K562 (cell line): ENCODE measurements at regions not wholly inside any gene's neighbourhood (a gene's known extent, or its start where the extent isn't known, plus 50 kb on each side); places are given as distances from the start of the nearest gene placed in this dataset.

Source experiments
- IRF2 ChIP-seq: sonication (generic); formaldehyde crosslinking; IDR thresholded peaks from 2 replicates; pipeline ENCODE4 v1.8.1; 2022; ENCODE audit warnings: mild to moderate bottlenecking, missing genetic modification reagents
- PRMT5 ChIP-seq: sonication (generic); formaldehyde crosslinking; IDR thresholded peaks from 2 replicates; pipeline ENCODE4 v1.5.0; 2020; ENCODE audit warnings: missing genetic modification reagents
- RAD21 ChIP-seq, 2 experiments: fragments of 250-450 bp in 1 of 2; fragments of 450-650 bp in 1 of 2; sonication (Bioruptor Pico) in 1 of 2; formaldehyde crosslinking in 1 of 2; IDR thresholded peaks in 1 of 2; conservative IDR thresholded peaks in 1 of 2; 2 replicates each; pipeline versions ENCODE4 v1.4.0 to v1.8.0; 2020 to 2022; ENCODE audit warnings: mild to moderate bottlenecking in 2 of 2, moderate library complexity in 1 of 2
- SP2 ChIP-seq: IDR thresholded peaks from 2 replicates; pipeline ENCODE4 v1.6.1; 2011; ENCODE audit warnings: mild to moderate bottlenecking, low read depth, low read length, moderate library complexity; ENCODE audit not compliant: poor library complexity, severe bottlenecking; ENCODE audit errors: extremely low read depth
- TBP ChIP-seq: optimal IDR thresholded peaks from 2 replicates; pipeline ENCODE3; 2011; ENCODE audit warnings: low read depth, low read length, improper control_type of control experiment
- XRCC5 ChIP-seq: fragments of 200-400 bp; formaldehyde crosslinking; IDR thresholded peaks from 2 replicates; pipeline ENCODE4 v1.6.1; 2017; ENCODE audit warnings: low read depth, mild to moderate bottlenecking, low read length
- ZBTB8A ChIP-seq: fragments of 450-650 bp; IDR thresholded peaks from 2 replicates; pipeline ENCODE4 v1.6.1; 2018; ENCODE audit warnings: mild to moderate bottlenecking, moderate library complexity; ENCODE audit not compliant: partially characterized antibody
- ZNF146 ChIP-seq: IDR thresholded peaks from one replicate; pipeline ENCODE4 v1.6.1; 2018; ENCODE audit warnings: missing compliant biosample characterization; ENCODE audit not compliant: unreplicated experiment
- ZNF384 ChIP-seq: IDR thresholded peaks from 2 replicates; pipeline ENCODE4 v1.6.1; 2012; ENCODE audit warnings: low read depth, low read length, improper control_type of control experiment
- TF ChIP-seq, protein P1 (sequence below): IDR thresholded peaks from 3 replicates; pipeline ENCODE4 v1.6.1; 2011; ENCODE audit warnings: borderline replicate concordance, mild to moderate bottlenecking; ENCODE audit not compliant: insufficient read length, insufficient read depth
- TF ChIP-seq, protein P2 (sequence below), 2 experiments: fragments of 450-650 bp; formaldehyde crosslinking in 1 of 2; IDR thresholded peaks; 2 replicates each; pipeline versions ENCODE4 v1.4.0 to v1.6.1; 2014 to 2020; ENCODE audit warnings: mild to moderate bottlenecking in 2 of 2, borderline replicate concordance in 1 of 2, low read depth in 1 of 2

DNA sequence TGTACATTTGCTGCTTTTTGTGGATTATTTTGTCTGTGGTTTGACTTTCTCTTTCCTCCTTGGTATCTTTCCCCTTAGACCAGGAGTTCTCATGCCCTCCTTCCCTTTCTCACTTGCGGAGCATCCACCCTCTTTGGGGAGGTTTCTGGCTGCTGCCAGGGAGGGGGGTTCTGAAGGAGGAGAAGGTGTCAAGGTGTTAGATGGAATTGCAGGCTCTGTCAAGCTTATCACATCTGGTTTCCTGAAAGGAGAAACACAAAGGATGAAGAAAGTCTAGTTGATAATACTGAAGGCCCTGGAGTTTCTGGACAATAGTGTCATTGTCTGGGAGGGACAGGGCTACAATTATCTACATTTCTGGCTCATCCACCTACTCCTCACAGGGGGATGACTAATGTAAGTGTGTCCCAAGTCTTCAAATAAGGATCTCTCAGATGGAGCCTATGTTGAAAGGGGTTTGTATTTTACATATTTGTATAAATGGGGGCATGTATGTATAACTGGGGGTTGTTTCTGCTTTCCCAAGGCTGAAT is 217.3 kb upstream of the CCDC196 start:
- TF ChIP-seq ZBTB8A, result no peak
- TF ChIP-seq IRF2 (CRISPR knock-in tag), result no peak
- TF ChIP-seq SP2, result no peak
- no peak for TF ChIP-seq ZNF146 (CRISPR knock-in tag)
- TF ChIP-seq PRMT5 (CRISPR knock-in tag), result no peak
- TF ChIP-seq, protein P1, sequence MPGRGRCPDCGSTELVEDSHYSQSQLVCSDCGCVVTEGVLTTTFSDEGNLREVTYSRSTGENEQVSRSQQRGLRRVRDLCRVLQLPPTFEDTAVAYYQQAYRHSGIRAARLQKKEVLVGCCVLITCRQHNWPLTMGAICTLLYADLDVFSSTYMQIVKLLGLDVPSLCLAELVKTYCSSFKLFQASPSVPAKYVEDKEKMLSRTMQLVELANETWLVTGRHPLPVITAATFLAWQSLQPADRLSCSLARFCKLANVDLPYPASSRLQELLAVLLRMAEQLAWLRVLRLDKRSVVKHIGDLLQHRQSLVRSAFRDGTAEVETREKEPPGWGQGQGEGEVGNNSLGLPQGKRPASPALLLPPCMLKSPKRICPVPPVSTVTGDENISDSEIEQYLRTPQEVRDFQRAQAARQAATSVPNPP, result no peak
- no peak for TF ChIP-seq XRCC5
- no peak for TF ChIP-seq TBP
- TF ChIP-seq, protein P2, sequence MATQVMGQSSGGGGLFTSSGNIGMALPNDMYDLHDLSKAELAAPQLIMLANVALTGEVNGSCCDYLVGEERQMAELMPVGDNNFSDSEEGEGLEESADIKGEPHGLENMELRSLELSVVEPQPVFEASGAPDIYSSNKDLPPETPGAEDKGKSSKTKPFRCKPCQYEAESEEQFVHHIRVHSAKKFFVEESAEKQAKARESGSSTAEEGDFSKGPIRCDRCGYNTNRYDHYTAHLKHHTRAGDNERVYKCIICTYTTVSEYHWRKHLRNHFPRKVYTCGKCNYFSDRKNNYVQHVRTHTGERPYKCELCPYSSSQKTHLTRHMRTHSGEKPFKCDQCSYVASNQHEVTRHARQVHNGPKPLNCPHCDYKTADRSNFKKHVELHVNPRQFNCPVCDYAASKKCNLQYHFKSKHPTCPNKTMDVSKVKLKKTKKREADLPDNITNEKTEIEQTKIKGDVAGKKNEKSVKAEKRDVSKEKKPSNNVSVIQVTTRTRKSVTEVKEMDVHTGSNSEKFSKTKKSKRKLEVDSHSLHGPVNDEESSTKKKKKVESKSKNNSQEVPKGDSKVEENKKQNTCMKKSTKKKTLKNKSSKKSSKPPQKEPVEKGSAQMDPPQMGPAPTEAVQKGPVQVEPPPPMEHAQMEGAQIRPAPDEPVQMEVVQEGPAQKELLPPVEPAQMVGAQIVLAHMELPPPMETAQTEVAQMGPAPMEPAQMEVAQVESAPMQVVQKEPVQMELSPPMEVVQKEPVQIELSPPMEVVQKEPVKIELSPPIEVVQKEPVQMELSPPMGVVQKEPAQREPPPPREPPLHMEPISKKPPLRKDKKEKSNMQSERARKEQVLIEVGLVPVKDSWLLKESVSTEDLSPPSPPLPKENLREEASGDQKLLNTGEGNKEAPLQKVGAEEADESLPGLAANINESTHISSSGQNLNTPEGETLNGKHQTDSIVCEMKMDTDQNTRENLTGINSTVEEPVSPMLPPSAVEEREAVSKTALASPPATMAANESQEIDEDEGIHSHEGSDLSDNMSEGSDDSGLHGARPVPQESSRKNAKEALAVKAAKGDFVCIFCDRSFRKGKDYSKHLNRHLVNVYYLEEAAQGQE (IDR thresholded peaks at IDR 0.05; ENCODE audit: borderline replicate concordance), result no peak
- TF ChIP-seq, protein P2 (CRISPR knock-in tag; IDR thresholded peaks at IDR 0.05; ENCODE audit: low read depth), result no peak
- no peak for TF ChIP-seq RAD21 (CRISPR knock-in tag; conservative IDR thresholded peaks at IDR 0.05 in 1 of 2, IDR thresholded peaks at IDR 0.05 in 1 of 2)
- TF ChIP-seq ZNF384, result no peak
